Loucy (cell line): ENCODE measurements at regions not wholly inside any gene's neighbourhood (a gene's known extent, or its start where the extent isn't known, plus 50 kb on each side); places are given as distances from the start of the nearest gene placed in this dataset.
"Not testable (repeated sequence)": the region's sequence is repeated elsewhere in the genome, so short reads cannot be mapped to it uniquely, and the experiment has no call there.

ENCODE experiments used
- CTCF ChIP-seq: fragments of 200-600 bp; sonication (generic); conservative IDR thresholded peaks from 2 replicates; pipeline ENCODE4 v1.5.1; 2014; ENCODE audit warnings: mild to moderate bottlenecking, antibody characterized with exemption, low read length
- EZH2phosphoT487 ChIP-seq: fragments of 200-600 bp; IDR thresholded peaks from 2 replicates; pipeline ENCODE4 v1.6.1; 2018; ENCODE audit warnings: antibody characterized with exemption, mild to moderate bottlenecking, moderate library complexity, borderline replicate concordance

- TF ChIP-seq CTCF, EZH2phosphoT487: not testable (repeated sequence)
Observed at GRCh38 chr2:87536427-87536826, 211.5 kb upstream of the PLGLB2 start.
